Testis (tissue), 2 donors: ENCODE measurements at regions not wholly inside any gene's neighbourhood (a gene's known extent, or its start where the extent isn't known, plus 50 kb on each side); places are given as distances from the start of the nearest gene placed in this dataset.

Source experiments
- DNase-seq: peaks from one replicate; pipeline ENCODE4 v3.0.0-alpha.2; 2019
- H3K27ac ChIP-seq, 2 donors: fragments of 200-600 bp; sonication (generic); one replicate each; pipeline ENCODE4 v1.5.1; 2019
- H3K27me3 ChIP-seq: fragments of 200-600 bp; sonication (generic); one replicate; pipeline ENCODE4 v1.5.1; 2019
- H3K36me3 ChIP-seq: fragments of 200-600 bp; sonication (generic); one replicate; pipeline ENCODE4 v1.5.1; 2017; ENCODE audit warnings: low read depth; ENCODE audit errors: missing control alignments
- H3K4me1 ChIP-seq: fragments of 200-600 bp; sonication (generic); one replicate; pipeline ENCODE4 v1.5.1; 2019
- H3K4me3 ChIP-seq, 2 donors: fragments of 200-600 bp; sonication (generic); one replicate each; pipeline ENCODE4 v1.5.1; 2017 to 2019
- H3K9me3 ChIP-seq: fragments of 200-600 bp; sonication (generic); one replicate; pipeline ENCODE4 v1.5.1; 2017
- POLR2A ChIP-seq: fragments of 450-650 bp; IDR thresholded peaks from one replicate; pipeline ENCODE4 v1.6.1; 2017; ENCODE audit warnings: antibody characterized with exemption, mild to moderate bottlenecking, moderate library complexity
- WGBS, 2 donors: methylation state at CpG; one replicate each; pipeline ENCODE4 v1.1.5; 2018; 5-methylcytosine and 5-hydroxymethylcytosine counted together
- intact Hi-C: fragments of 100-400 bp; cut with DNase I; formaldehyde crosslinking; loops from one replicate; pipeline ENCODE4 v1.15.1; 2023; ENCODE audit warnings: low total_unique reads
- TF ChIP-seq, protein P1 (sequence below), 3 experiments: fragments of 450-650 bp in 2 of 3; fragments of 200-600 bp in 1 of 3; sonication (generic) in 1 of 3; IDR thresholded peaks; one replicate each; pipeline ENCODE4 v1.5.1; 2016 to 2019; ENCODE audit warnings: antibody characterized with exemption in 3 of 3, mild to moderate bottlenecking in 2 of 3, moderate library complexity in 1 of 3

DNA sequence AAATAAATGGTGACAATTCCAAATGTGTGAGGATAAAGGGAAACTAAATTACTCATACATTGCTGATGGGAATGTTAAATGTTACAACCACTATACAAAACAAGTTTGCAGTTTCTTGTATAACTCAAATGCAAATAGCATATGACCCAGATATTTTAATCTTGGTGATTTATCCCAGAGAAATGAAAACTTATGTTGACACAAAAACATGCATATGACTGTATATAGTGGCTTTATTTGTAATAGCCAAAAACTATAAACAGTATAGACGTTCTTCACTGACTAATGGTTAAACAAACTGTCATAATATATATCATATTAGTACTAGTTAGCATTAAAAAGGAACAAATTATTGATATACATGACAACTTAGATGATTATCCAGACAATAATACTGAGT, 619.2 kb downstream of the PDHA2 start:
- H3K27ac ChIP-seq: no peak overlapping the region
- H3K4me3 ChIP-seq: no peak overlapping the region
- H3K36me3 ChIP-seq: no peaks in the 10 kb centered on the region
- no peak for TF ChIP-seq POLR2A
- TF ChIP-seq, protein P1, sequence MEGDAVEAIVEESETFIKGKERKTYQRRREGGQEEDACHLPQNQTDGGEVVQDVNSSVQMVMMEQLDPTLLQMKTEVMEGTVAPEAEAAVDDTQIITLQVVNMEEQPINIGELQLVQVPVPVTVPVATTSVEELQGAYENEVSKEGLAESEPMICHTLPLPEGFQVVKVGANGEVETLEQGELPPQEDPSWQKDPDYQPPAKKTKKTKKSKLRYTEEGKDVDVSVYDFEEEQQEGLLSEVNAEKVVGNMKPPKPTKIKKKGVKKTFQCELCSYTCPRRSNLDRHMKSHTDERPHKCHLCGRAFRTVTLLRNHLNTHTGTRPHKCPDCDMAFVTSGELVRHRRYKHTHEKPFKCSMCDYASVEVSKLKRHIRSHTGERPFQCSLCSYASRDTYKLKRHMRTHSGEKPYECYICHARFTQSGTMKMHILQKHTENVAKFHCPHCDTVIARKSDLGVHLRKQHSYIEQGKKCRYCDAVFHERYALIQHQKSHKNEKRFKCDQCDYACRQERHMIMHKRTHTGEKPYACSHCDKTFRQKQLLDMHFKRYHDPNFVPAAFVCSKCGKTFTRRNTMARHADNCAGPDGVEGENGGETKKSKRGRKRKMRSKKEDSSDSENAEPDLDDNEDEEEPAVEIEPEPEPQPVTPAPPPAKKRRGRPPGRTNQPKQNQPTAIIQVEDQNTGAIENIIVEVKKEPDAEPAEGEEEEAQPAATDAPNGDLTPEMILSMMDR (IDR thresholded peaks at IDR 0.05): no peak
- H3K9me3 ChIP-seq: no peaks in the 10 kb centered on the region
- H3K4me1 ChIP-seq: no peaks in the 10 kb centered on the region
- no peaks in the 10 kb centered on the region for H3K27me3 ChIP-seq
- DNase-seq: no peak
- intact Hi-C loops: no loop called here
- 80 to 85% methylated on average over 1 of the region's 1 CpG for WGBS, 2 donors

DNA sequence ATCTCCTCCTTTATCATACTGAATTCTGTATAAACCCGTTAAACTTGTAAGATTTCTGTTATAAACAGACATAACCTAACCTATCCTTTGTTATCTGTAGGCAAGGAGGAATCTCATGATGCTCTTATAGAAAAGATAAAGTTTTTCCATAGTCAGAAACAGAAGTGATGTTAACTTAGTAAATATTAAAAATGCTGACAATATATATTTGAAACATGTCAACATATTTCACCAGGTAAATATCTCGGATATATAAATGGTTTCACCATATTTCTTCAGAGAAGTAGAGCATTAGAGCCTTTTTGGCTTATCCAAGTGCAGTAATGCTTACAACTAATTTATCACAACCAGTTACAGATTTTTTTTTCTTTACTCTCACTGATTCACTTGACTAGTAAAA, 625.9 kb downstream of the PDHA2 start:
- intact Hi-C loops: no loop called here
- WGBS, 2 donors: 79 to 85% methylated on average over 2 of the region's 2 CpGs
- no peak for TF ChIP-seq POLR2A
- TF ChIP-seq, protein P1 (IDR thresholded peaks at IDR 0.05): no peak

DNA sequence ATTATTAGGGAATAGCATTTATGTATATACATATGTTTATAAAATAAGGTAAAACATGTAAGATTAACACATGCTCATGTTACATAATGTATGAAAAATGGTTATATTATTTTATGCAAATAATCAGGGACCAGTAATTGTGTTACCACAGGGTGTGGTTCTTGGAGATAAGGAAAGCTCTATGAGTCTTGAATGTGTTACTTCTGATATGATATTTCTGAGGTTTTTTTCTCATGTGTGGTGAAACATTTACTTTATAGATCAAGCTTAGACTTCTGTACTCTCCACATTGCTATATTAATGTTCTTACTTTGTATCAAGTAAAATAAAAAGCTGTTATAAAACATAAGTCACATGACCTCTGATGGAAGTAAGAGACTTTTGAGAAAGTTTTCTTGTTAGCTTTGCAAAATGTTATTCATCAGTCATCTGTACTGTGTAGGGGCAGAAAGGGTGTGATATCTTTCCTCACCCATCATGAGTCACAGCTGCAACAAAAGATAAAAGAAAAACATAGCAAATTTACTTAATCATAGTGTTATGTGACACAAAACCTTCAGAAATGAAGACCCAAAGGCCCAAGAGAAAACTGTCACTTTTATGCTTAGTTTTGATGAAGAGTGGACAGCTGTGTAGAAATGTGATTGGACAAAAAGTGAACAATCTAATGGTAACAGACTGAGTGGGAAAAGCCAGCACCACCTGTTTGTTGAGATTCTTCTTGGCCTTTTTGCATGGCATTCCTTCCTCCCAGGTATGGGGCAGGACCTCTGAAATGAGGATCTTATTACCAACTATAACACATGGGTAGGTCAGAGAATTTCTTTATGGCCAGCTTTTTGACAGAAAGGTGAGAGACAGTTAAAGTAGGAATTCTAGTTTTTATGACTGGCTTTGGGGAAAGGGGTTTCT, 632.3 kb downstream of the PDHA2 start:
- Histone ChIP-seq H3K4me1 (no peaks in the 10 kb centered on the region), H3K9me3 (no peaks in the 10 kb centered on the region), H3K27me3 (no peaks in the 10 kb centered on the region), H3K4me3 (no peak overlapping the region), H3K36me3 (no peaks in the 10 kb centered on the region), H3K27ac (no peak overlapping the region)
- no peak for DNase-seq
- intact Hi-C loops: no loop called here
- TF ChIP-seq, protein P1 (IDR thresholded peaks at IDR 0.05): no peak
- TF ChIP-seq POLR2A: no peak

More for the DNA sequence above, 625.9 kb downstream of the PDHA2 start:
- Histone ChIP-seq H3K4me3 (no peak overlapping the region), H3K27me3 (no peaks in the 10 kb centered on the region), H3K36me3 (no peaks in the 10 kb centered on the region), H3K27ac (no peak overlapping the region), H3K9me3 (no peaks in the 10 kb centered on the region), H3K4me1 (no peaks in the 10 kb centered on the region)
- no peak for DNase-seq

DNA sequence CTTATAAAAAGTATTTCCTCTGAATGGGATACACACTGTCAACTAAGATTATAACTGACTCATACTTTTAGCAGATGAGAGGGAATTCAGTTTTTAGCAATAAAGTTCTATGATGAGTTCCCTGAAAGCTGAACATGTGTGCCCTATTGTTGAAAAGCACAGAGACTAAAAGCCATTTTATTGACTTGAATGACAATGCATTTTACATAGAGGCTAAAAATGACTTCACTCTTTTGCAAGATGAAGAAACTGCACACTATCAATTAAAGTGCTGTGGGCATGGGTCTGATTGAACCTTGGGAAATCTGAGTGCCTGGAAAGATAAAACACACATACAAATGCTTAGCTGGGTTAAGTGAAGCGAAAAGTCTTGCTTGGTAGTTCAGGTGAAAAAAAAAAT, 633.4 kb downstream of the PDHA2 start:
- Histone ChIP-seq H3K4me3 (no peak overlapping the region), H3K9me3 (no peaks in the 10 kb centered on the region), H3K4me1 (no peaks in the 10 kb centered on the region), H3K36me3 (no peaks in the 10 kb centered on the region), H3K27me3 (no peaks in the 10 kb centered on the region), H3K27ac (no peak overlapping the region)
- WGBS, 2 donors: 86 to 88% methylated on average over 1 of the region's 1 CpG
- DNase-seq: no peak
- intact Hi-C loops: no loop called here
- TF ChIP-seq, protein P1 (IDR thresholded peaks at IDR 0.05): no peak
- no peak for TF ChIP-seq POLR2A
